Coronary artery (tissue), 2 donors: ENCODE measurements at regions not wholly inside any gene's neighbourhood (a gene's known extent, or its start where the extent isn't known, plus 50 kb on each side); places are given as distances from the start of the nearest gene placed in this dataset.

ENCODE experiments used
- DNase-seq: peaks from one replicate; pipeline ENCODE4 v3.0.0-alpha.2; 2017; ENCODE audit warnings: low spot score
- H3K27ac ChIP-seq, 2 donors: fragments of 200-600 bp; sonication (generic); one replicate each; pipeline ENCODE4 v1.5.1; 2016 to 2019
- H3K4me3 ChIP-seq: fragments of 200-600 bp; sonication (generic); 2 replicates; pipeline ENCODE4 v1.5.1; 2016; ENCODE audit warnings: mild to moderate bottlenecking, moderate library complexity
- TF ChIP-seq, protein P1 (sequence below): fragments of 200-600 bp; sonication (generic); IDR thresholded peaks from one replicate; pipeline ENCODE4 v1.5.1; 2019; ENCODE audit warnings: antibody characterized with exemption

DNA sequence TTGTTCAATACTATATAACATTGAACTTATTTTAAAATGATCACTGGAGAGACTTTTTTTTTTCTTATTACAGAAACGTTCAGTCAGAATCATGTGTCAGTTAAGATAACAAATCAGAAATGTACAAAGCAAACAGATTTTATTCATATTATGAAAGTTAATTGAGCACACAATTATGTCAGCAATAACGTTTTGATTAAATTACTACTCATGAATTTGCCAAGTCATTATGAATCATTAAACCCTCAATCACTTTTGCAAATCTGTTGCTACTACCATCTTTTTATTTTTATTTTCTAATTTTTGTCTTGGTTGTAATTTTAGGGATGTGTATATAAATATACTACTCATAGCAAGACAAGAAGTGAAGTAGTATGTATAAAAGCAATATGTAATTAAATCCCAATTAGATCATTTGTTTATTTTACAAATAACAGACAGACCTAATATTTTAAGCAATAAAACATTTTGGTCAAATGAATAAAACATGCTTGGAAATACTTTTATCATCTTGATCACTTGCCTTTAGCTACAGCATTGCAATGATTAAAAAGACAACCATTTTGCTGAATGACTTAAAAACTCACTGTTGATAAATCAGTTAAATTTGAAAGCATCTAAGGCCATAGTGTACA, 893.4 kb upstream of the MIR17HG start:
- TF ChIP-seq, protein P1, sequence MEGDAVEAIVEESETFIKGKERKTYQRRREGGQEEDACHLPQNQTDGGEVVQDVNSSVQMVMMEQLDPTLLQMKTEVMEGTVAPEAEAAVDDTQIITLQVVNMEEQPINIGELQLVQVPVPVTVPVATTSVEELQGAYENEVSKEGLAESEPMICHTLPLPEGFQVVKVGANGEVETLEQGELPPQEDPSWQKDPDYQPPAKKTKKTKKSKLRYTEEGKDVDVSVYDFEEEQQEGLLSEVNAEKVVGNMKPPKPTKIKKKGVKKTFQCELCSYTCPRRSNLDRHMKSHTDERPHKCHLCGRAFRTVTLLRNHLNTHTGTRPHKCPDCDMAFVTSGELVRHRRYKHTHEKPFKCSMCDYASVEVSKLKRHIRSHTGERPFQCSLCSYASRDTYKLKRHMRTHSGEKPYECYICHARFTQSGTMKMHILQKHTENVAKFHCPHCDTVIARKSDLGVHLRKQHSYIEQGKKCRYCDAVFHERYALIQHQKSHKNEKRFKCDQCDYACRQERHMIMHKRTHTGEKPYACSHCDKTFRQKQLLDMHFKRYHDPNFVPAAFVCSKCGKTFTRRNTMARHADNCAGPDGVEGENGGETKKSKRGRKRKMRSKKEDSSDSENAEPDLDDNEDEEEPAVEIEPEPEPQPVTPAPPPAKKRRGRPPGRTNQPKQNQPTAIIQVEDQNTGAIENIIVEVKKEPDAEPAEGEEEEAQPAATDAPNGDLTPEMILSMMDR, result no peak
- no peak overlapping the region for H3K4me3 ChIP-seq
- no peak overlapping the region for H3K27ac ChIP-seq
- DNase-seq, result no peak

DNA sequence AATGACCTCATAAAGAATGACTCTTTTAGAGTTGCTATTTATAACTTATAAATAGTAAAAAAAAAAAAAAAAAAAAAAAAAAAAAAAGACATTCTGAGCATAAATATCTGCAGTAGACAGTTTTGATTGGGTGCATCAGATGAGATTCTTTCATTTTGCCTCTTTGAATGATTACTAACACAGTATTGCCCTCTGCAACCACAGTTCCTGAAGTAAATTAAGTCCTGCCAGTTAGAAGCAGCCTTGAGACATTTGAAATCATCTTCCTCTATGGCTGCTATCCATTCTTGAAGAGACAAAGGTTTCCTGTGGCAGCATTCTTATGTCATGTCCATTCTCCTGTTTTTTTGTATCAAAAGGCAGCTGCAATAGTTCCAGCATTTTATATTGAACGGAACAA, 892.4 kb upstream of the MIR17HG start:
- TF ChIP-seq, protein P1, result no peak
- no peak for DNase-seq
- H3K4me3 ChIP-seq, result no peak overlapping the region
- no peak overlapping the region for H3K27ac ChIP-seq

DNA sequence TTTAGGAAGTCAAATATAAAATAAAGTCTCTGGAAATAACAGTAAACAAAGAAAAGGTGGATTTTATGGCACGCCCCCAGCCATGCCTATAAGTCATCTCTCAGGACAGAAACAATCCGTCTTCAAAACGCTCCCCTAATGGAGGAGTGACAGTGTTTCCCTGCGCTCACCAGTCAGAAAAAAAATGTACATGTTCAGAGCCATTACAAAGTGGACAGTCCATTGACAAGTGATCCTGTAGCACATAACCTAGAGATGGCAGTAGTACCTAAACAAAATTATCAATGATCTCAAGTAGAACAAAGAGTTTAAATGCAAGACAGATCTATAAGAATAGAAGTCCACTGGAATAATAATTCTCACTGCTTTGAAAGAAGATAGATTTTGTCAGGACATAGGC, 891.7 kb upstream of the MIR17HG start:
- TF ChIP-seq, protein P1, result no peak
- H3K4me3 ChIP-seq, result no peak overlapping the region
- no peak overlapping the region for H3K27ac ChIP-seq
- no peak for DNase-seq

DNA sequence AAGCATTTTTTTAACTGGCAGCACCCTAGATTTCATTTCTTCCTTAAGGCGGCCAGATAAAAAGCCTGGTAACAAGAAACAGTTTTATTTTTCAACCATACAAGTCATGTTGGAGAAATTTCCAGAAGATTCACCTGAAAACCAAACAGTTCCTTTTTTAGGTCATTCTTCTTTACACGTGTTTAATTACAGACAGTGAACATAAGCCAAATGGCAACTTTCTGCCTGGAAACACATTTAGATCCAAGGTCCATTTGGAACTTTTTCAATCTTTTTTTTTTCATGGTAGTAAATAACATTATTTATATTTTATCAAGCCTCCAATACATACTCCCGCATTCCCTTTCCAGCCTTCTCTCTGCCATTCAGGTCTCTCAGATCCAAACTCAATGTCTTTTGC, 886.1 kb upstream of the MIR17HG start:
- no peak for DNase-seq
- TF ChIP-seq, protein P1, result no peak
- H3K4me3 ChIP-seq, result no peak overlapping the region
- no peak overlapping the region for H3K27ac ChIP-seq

DNA sequence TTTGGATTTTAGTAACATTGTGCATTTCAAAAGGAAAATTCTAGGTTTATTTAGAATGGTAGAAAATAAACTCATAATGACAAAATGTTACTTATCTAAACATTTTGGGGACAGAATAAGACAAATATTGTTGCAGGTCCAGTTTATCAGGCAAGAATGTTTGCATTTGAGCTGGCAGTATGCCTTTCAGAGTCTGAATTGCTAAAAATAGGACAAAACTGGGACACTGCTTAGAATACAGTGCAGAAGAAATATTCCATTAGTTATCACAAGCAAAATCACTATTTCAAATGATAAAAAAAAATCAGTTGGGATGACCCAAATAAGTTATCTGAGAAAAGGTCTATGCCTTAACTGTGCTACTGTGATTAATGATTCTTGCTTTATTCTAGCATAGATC, 870.3 kb upstream of the MIR17HG start:
- no peak for DNase-seq
- no peak overlapping the region for H3K27ac ChIP-seq
- TF ChIP-seq, protein P1, result no peak
- H3K4me3 ChIP-seq, result no peak overlapping the region

DNA sequence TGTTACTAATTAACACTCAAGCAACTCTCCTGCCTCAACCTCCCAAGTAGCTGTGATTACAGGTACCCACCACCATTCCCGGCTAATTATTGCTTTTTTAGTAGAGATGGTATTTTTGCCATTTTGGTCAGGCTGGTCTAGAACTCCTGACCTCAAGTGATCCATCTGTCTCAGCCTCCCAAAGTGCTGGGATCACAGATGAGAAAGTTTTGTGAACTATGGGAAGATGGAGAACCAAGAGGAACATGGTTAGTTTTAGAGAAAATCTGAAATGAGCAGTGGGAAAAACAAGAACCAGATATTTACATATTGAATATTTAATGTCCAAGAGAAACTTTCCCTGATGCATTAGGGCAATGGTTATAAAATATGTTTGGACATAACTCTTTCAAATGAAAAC, 863.6 kb upstream of the MIR17HG start:
- DNase-seq, result no peak
- no peak overlapping the region for H3K4me3 ChIP-seq
- no peak overlapping the region for H3K27ac ChIP-seq
- TF ChIP-seq, protein P1, result no peak

DNA sequence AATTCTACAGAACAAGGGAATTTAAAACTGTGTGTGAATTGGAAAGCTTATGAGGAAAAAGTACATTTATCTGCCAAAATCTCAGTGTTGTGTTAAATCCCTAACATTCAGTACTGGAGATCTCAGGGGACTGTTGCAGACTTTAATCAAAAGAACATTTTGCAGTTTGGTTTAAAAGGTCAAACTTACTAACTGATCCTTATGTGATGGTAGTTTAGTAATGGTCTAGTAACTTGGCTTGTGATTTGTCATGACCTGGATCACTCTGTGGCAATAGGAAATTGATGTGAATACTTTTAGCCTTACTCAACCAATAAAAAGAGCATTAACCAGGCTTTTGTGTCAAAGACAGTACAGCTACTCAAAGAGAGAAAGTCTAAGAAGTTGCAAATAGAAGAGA, 862.1 kb upstream of the MIR17HG start:
- TF ChIP-seq, protein P1, result no peak
- Histone ChIP-seq H3K27ac (peak overlapping the region; percentile 7 to 37), H3K4me3 (no peak overlapping the region)
- no peak for DNase-seq
